ENCODE measurements at regions not wholly inside any gene's neighbourhood (a gene's known extent, or its start where the extent isn't known, plus 50 kb on each side); places are given as distances from the start of the nearest gene placed in this dataset.

GRCh38 chr22:34743110-34743751, 322.7 kb upstream of the ISX start:
- no peak overlapping the region for H3K4me3 ChIP-seq (replicated peaks; ENCODE audit: low read depth, low read length)
- DNase-seq (ENCODE audit: low read depth), result no peak
- TF ChIP-seq, protein P1, sequence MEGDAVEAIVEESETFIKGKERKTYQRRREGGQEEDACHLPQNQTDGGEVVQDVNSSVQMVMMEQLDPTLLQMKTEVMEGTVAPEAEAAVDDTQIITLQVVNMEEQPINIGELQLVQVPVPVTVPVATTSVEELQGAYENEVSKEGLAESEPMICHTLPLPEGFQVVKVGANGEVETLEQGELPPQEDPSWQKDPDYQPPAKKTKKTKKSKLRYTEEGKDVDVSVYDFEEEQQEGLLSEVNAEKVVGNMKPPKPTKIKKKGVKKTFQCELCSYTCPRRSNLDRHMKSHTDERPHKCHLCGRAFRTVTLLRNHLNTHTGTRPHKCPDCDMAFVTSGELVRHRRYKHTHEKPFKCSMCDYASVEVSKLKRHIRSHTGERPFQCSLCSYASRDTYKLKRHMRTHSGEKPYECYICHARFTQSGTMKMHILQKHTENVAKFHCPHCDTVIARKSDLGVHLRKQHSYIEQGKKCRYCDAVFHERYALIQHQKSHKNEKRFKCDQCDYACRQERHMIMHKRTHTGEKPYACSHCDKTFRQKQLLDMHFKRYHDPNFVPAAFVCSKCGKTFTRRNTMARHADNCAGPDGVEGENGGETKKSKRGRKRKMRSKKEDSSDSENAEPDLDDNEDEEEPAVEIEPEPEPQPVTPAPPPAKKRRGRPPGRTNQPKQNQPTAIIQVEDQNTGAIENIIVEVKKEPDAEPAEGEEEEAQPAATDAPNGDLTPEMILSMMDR (IDR thresholded peaks at IDR 0.05; ENCODE audit: low read length, missing control alignments), result no peak

DNA sequence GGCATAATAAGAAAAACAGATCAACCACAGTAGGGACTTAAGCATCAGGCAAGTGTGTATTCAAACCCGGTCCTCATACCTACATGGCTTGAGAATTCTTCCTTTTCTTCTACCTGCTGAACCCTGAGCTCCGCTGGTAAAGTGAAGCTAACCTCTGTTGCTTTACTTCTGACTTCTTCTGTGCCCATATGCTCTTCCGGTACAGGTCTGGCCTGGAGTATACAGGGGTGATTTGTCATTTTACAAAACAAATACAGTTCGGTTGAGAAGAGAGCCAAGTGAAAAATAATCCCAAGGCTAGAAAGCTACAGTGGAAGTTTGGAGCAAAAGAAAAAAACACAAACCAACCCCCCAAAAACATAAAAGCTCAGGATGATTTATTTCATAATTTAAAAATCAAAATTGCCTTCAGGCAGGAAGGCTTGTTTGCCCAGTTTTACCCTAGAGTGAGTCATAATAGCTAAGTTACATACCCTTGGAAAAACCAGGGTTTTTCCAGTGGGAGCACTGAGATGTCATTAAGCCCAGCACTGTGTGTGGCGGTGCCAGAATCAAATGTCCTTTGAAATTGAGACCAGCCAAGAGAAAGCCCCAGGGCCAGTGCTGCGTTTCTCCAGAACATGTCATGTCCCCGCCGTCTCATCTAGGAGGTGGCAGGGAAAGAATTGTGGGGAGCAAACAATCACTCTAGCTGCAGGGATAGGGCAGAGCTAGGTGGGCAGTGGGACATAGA, 305.5 kb upstream of the ISX start:
- no peak for DNase-seq (ENCODE audit: low read depth)
- TF ChIP-seq, protein P1 (IDR thresholded peaks at IDR 0.05; ENCODE audit: low read length, missing control alignments), result no peak
- no peak overlapping the region for H3K4me3 ChIP-seq (replicated peaks; ENCODE audit: low read depth, low read length)

GRCh38 chr22:34761111-34761510, 304.8 kb upstream of the ISX start:
- H3K4me3 ChIP-seq (replicated peaks; ENCODE audit: low read depth, low read length), result no peak overlapping the region
- TF ChIP-seq, protein P1 (IDR thresholded peaks at IDR 0.05; ENCODE audit: low read length, missing control alignments), result no peak
- DNase-seq (ENCODE audit: low read depth), result no peak

DNA sequence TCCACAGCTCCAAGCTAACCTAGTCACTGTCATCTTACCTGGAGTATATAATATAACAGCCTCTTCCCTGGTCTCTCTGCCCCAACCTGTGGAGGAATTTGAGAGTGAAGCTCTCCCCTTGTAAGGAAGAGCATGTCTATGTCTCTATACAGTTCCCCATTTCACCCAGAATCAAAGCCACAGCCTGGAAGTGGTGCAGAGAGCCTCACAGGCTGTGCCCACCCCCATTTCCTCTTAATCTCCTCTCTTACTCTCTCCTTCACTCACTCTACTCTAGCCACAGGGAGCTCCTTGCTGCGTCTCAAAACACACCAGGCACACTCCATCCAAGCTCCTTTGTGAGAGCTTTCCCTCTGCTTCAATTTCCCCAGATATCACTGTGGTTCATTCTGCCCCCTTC, 302.5 kb upstream of the ISX start:
- no peak overlapping the region for H3K4me3 ChIP-seq (replicated peaks; ENCODE audit: low read depth, low read length)
- TF ChIP-seq, protein P1 (IDR thresholded peaks at IDR 0.05; ENCODE audit: low read length, missing control alignments), result no peak
- DNase-seq (ENCODE audit: low read depth), result no peak

DNA sequence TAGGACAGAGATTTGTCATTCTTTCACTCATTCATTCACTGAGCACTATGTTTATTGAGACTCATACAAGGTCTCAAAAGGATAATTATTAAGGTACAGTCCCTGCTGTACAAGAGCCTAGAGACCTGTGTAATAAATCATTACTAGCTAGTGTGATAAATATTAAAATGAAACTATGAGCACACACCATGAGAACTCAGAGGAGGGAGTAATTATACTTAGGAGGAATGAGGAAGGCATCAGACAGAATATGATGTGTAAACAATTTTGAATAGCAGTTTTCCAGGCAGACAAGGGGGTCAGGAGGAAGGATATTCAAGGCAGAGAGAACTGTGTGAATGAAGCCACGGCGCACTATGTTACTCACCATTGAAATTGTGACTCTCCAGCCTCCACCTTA, 300.8 kb upstream of the ISX start:
- H3K4me3 ChIP-seq (replicated peaks; ENCODE audit: low read depth, low read length), result no peak overlapping the region
- no peak for DNase-seq (ENCODE audit: low read depth)
- TF ChIP-seq, protein P1 (IDR thresholded peaks at IDR 0.05; ENCODE audit: low read length, missing control alignments), result no peak

DNA sequence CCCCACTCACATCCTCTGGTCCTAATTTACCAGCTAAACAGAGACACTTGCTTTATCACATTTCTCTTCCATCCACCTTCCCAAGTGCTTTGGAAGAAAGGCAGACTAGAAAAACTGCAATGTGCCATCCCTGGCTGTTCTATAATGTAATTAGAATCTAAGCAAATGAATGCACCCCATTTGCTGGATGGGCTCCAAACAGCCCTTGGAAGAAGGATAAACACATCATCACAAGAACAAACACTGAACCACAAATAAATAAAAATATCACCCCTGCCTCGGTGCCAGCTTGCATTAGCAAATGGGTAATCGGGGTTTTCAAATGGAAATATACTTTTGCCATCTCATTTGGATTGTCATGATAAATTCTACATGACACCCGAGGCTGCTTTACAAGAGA, 296.6 kb upstream of the ISX start:
- no peak for DNase-seq (ENCODE audit: low read depth)
- TF ChIP-seq, protein P1 (IDR thresholded peaks at IDR 0.05; ENCODE audit: low read length, missing control alignments), result no peak
- no peak overlapping the region for H3K4me3 ChIP-seq (replicated peaks; ENCODE audit: low read depth, low read length)

- no peak overlapping the region for H3K4me3 ChIP-seq (replicated peaks; ENCODE audit: low read depth, low read length)
- no peak for DNase-seq (ENCODE audit: low read depth)
- TF ChIP-seq, protein P1 (IDR thresholded peaks at IDR 0.05; ENCODE audit: low read length, missing control alignments), result no peak
These were observed 289.1 kb upstream of the ISX start for GRCh38 chr22:34776817-34777216.
